ENCODE measurements at regions not wholly inside any gene's neighbourhood (a gene's known extent, or its start where the extent isn't known, plus 50 kb on each side); places are given as distances from the start of the nearest gene placed in this dataset.
"Not testable (repeated sequence)": the region's sequence is repeated elsewhere in the genome, so short reads cannot be mapped to it uniquely, and the experiment has no call there.

DNA sequence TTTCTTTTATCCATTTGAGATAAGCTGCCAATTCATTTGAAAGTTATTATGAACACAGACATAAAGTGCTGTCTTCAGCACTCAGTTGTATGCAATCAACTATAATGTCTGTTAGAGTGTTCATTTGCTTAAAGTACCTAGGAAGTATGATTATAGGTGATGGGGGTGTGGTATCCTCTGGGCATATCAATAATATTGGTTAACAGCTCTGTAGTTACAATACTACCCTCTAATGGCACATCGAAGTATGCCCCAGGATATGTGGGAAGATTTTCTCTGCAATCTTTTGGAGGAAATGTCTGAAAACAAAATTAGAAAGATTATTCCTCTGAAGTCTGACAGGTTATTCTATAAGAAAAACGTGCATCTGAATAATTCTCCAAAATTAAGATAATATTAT is 429.7 kb downstream of the ARL4A start:
- in situ Hi-C loops (cut with HindIII; ENCODE audit: low sequenced_read_pairs), result no loop called here

DNA sequence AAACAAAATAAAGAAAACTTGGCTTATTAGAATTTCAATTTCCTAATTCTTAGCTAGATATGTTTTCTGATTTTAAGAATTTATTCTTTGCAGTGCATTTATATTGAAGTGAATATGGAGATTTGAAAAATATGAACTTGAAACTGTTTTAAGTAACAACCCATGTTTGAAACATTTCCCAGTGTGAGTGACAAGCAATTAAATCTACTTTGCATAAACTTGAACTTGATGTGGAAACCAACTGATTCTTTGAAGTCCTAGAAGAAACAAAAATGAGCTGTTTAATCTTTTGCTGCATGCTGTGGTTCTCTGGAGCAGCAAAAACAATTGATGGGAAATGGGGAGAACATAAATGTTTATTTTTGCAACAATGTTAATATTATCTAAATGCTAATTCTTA is 430.2 kb downstream of the ARL4A start:
- in situ Hi-C loops (cut with HindIII; ENCODE audit: low sequenced_read_pairs), result no loop called here

DNA sequence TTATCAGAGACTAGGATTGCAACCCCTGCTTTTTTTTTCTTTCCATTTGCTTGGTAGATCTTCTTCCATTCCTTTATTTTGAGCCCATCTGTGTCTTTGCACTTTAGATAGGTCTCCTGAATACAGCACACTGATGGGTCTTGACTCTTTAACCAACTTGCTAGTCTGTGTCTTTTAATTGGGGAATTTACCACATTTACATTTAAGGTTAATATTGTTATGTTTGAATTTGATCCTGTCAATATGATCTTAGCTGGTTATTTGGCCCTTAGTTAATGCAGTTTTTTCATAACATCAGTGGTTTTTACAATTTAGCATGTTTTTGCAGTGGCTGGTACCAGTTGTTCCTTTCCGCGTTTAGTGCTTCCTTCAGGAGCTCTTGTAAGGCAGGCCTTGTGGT is 437.2 kb downstream of the ARL4A start:
- in situ Hi-C loops (cut with HindIII; ENCODE audit: low sequenced_read_pairs), result not testable (repeated sequence)

DNA sequence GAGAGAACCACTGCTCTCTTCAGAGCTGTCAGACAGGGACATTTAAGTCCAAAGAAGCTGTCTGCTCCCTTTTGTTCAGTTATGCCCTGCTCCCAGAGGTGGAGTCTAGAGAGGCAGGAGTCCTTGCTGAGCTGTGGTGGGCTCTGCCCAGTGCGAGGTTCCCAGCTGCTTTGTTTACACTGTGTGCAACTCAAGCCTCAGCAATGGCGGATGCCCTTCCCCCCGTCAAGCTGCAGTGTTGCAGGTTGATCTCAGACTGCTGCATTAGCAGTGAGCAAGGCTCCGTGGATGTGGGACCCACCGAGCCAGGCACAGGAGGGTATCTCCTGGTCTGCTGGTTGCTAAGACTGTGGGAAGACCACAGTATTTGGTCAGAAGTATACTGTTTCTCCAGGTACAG is 438.9 kb downstream of the ARL4A start:
- in situ Hi-C loops (cut with HindIII; ENCODE audit: low sequenced_read_pairs), result no loop called here

DNA sequence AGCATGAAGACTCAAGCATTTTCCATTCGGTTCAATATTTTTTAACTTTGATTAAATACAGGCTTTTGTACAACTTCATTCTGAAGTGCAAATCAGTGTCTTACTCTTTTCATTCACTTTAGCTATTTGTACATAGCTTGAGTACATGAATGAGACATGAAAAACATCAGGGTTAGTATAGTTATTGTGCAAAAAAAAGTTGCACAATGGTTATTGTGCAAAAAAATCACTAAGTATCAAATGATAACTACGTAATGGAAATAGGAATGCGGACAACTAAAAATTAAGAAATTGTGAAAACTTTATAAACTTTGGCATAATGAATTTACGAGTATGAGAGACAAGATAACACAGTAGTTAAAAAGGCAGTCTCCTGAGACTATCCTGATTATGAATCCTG is 442.9 kb downstream of the ARL4A start:
- in situ Hi-C loops (cut with HindIII; ENCODE audit: low sequenced_read_pairs), result no loop called here

DNA sequence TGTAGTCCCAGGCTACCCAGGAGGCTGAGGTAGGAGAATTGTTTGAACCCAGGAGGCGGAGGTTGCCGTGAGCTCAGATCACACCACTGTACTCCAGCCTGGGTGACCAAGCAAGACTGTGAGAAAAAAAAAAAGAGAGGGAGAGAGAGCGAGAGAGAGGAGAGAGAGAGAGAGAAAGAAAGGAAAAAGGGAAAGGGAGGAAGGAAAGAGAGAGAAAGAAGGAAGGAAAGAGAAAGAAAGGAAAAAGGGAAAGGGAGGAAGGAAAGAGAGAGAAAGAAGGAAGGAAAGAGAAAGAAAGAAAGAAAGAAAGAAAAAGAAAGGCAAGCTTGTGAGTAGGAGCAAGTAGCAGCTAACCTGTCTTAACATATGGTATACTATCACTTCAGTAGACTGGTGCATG is 443.5 kb downstream of the ARL4A start:
- in situ Hi-C loops (cut with HindIII; ENCODE audit: low sequenced_read_pairs), result not testable (repeated sequence)

DNA sequence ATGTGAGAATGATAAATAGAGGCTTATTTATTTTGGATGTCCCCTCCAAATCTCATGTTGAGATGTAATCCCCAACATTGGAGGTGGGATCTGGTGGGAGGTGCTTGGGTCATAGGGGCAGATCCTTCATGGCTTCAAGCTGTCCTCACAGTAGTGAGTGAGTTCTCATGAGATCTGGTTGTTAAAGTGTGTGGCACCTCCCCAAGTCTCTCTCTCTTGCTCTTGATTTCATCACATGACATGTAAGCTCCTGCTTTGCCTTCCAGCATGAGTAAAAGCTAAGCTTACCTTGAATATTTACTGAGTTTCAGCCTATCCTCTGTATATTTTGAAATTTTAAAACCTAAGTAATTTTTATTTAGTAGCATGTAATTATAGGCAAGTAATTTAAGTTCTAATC is 444.9 kb downstream of the ARL4A start:
- in situ Hi-C loops (cut with HindIII; ENCODE audit: low sequenced_read_pairs), result no loop called here

DNA sequence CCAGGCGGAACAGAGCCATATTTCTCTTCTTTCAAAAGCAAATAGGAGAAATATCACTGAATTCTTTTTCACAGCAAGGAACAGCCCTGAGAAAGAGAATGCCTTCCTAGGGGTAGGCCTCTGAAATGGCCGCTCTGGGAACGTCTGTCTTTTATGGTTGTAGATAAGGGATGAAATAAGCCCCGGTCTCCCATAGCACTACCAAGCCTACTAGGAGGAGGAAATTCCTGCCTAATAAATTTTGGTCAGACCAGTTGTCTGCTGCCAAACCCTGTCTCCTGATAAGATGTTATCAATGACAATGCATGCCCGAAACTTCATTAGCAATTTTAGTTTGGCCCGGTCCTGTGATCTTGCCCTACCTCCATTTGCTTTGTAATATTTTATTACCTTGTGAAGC is 448.9 kb downstream of the ARL4A start:
- in situ Hi-C loops (cut with HindIII; ENCODE audit: low sequenced_read_pairs), result not testable (repeated sequence)

DNA sequence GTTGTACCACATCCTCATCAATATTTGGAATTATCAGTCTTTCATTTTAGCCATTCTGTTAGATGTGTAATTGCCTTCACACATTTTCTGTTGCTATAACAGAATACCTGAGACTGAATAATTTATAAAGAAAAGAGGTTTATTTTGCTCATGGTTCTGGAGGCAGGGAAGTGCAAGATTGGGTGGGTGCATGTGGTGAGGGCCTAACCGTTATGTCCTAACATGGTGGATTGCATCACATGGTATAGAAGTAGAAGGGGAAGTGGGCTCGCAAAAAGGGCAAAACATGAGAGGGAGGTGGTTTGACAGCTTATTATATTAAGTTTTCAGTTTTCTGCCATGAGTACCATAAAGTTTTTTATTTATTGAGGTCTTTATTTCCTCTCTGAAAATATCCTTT is 452.0 kb downstream of the ARL4A start:
- in situ Hi-C loops (cut with HindIII; ENCODE audit: low sequenced_read_pairs), result no loop called here

DNA sequence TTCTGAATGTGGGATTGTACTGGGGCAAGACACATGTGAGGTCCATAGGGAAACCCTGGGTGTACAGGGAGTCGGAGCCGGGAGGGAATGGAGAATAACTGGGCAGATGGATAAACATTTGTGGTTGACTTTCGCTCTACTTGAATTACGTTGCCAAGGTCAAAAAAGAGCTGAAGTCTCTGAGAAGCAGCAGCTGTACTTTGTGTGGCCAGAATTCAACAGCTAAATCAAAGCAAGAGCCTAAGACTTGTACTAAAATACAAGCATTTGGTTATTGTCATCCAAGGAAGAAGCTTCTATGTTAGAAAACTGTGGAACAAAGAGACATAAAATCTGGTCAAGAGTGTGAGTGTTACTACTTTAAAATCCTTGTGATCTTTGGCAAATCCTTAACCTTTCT is 457.2 kb downstream of the ARL4A start:
- in situ Hi-C loops (cut with HindIII; ENCODE audit: low sequenced_read_pairs), result no loop called here

DNA sequence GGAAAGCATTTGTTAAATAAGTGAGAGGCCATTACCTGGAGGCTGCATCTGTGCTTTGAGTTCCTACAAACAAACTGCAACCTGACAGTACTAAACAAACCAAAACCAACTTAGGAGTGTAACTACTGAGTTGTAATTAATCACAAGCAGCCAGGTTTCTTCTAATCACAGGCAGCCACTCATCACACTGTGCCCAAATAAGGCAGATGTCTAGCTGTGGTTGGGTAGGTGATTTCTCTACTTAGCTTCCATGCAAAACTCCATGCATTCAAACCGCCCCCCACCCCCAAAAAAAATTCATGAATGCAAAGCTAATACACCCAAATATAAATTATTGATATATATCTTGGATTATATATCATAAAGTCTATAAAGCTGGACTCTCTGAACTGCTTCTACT is 461.1 kb downstream of the ARL4A start:
- in situ Hi-C loops (cut with HindIII; ENCODE audit: low sequenced_read_pairs), result no loop called here

DNA sequence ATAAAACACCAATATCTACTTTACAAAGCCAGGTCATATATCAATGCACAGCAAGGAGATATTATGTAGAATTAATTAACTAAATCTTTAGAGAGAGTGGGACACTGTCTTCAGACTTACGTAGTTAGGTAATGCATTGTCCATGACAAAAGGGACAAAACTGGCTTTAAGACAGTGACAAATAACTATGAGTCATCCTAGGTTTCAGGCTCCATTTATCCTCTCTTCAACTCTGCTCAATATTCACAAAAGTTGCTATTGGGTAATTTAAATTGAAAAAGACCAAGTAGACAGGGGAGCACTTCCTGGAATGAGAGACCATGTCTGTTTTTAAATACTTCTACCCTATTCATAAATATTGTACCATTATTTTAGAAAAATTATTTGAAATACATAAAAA is 464.5 kb downstream of the ARL4A start:
- in situ Hi-C loops (cut with HindIII; ENCODE audit: low sequenced_read_pairs), result no loop called here

DNA sequence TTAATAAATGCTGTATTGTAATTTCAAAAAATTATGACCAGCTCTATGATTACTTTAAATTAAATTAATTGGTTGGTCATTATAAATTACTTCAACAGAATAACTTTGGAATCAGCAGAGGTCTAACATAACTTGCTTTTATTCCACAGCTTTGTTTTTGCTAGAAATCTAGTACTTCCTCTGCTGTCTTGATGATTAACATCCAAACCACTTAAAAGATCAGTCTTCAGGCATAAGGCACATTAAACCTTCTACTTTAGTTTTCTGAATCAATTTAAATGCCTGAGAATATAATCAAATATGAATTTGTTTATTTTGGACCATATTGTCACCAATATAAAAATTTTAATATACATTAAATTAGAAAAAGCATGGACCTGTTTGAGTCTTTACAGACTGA is 465.3 kb downstream of the ARL4A start:
- in situ Hi-C loops (cut with HindIII; ENCODE audit: low sequenced_read_pairs), result no loop called here

DNA sequence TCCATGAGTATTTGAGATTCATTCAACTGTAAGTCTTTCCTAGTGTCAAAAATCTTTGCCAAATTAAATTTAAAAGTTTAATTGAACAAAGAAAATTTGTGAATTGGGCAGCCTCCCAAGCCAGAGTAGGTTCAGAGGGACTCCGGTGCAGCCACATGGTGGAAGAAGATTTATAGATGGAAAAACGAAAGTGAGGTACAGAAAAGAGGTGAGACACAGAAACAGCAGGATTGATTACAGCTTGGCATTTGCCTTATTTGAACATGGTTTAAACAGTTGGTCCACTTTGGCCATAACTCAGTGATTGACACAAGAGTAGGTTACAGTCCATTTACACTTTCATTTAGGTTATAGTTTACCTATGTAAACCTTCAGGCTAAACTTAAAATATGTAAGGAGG is 465.8 kb downstream of the ARL4A start:
- in situ Hi-C loops (cut with HindIII; ENCODE audit: low sequenced_read_pairs), result no loop called here

DNA sequence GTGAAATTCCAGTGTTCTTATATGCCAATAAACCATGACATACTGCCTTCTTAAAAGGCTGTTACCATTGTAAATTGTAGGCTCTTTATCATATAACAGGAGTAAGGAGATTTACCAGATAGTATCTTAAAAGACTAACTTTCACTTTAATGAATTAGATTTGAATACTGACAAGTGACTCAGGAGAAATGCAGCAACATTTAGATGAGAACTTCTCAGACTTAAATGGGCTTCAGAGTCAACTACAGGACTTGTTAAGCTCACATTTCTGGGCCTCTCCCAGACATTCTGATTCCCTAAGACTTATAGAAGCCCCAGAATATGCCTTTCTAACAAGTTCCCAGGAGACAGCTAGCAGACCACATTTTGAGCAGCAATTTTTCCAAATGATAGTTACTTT is 466.3 kb downstream of the ARL4A start:
- in situ Hi-C loops (cut with HindIII; ENCODE audit: low sequenced_read_pairs), result no loop called here

DNA sequence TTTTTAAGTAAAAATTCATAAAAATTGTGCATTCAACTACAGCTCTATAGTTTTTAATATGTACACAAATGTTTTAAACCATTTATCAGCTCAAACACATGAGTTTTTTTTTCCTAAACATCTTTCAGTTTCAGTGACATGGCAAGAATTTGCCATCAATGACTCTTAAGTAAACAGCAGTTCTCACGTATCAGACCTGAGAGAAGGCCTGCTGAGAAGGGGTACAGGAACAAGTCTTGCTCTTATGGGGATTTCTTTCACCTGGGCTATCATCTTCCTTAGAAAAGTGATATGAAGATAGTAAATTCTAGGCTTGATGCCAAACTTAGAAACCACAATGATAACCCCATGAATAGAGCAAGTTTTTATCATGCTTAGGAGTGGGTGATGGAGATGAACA is 467.8 kb downstream of the ARL4A start:
- in situ Hi-C loops (cut with HindIII; ENCODE audit: low sequenced_read_pairs), result no loop called here

DNA sequence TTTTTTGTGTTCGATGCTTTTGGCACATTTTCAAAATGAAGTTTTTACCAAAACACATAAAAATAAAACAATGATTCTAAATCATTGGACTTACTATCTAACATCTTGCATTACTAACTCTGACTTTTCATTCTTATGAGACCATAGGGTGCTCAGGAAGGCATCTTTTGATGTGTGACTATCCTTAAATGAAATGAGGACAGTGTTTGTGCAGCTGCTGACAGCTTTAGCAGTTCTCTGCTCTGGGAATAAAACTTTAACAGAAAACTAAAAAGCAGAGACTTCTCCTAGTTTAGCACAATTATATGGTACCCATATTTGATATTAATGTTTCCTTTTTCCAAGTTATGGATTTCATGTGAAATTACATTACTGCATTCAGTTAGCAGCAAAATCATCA is 471.6 kb downstream of the ARL4A start:
- in situ Hi-C loops (cut with HindIII; ENCODE audit: low sequenced_read_pairs), result no loop called here

DNA sequence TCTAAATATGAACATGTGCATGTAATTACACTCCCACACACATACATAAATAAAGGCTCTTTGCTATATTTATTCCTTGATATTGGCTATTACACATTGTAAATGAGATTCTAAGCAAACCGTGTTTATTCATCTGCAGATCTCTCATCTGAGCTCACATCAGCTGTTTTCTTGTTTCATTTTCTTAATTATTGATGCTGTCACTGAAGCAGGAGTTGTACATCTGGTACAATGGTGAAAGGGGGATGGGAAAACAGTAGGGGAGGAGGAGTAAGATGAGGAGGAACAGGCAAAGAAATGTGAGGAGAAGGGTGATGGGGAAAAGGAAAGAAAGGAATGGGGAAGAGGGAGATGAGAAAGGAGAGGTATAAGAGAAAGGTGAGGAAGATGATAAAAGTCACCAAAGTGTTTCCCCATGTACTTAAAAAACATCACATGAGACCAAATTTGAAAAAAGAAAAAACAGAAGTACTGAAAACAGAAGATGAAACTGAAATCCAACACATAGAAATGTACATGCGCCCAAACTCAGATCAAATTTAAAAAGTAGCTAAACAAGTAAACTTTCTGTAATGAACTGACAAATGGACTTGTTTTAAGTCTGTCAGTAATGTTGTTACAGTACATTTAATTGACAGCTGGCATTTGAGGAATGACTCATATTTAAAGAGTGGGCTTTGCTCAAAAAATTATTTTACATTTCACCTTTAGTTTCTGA is 472.2 kb downstream of the ARL4A start:
- in situ Hi-C loops (cut with HindIII; ENCODE audit: low sequenced_read_pairs), result no loop called here

DNA sequence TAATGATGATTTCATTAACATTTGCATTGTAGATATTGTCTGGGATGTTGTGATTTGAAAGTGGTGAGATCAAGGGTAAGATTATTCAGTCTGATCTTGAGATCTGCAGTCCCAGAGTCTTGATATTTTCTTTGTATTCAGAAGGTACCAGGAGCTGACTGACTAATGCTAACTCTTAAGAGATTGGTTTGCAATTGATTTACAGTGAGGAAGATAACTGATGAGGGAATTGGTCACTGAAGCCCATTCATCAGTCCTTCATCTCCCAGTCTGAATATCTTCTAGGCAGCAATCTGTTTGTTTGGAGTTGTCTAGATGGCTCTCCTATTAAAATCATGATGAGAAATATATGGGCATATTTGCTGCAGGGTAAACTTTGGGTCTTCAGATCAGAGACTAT is 473.7 kb downstream of the ARL4A start:
- in situ Hi-C loops (cut with HindIII; ENCODE audit: low sequenced_read_pairs), result no loop called here

DNA sequence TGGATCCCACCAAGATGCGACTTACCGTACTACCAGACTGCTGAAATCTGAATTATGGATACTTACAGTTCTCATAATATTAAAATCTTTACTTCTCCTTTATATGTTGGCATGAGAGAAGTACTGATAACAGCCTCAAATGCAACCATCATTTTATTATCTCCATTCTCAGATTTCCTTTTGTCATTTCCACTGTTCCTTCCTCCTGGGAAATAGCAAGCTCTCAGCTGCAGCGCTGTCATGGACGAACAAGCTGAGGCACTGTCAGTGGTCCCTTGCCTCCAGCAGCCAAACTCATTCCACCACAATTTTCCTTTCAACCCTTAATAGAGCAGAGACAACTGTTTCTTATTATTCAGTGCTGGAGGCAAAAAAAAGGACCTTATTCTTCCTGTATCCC is 478.4 kb downstream of the ARL4A start:
- in situ Hi-C loops (cut with HindIII; ENCODE audit: low sequenced_read_pairs), result no loop called here

DNA sequence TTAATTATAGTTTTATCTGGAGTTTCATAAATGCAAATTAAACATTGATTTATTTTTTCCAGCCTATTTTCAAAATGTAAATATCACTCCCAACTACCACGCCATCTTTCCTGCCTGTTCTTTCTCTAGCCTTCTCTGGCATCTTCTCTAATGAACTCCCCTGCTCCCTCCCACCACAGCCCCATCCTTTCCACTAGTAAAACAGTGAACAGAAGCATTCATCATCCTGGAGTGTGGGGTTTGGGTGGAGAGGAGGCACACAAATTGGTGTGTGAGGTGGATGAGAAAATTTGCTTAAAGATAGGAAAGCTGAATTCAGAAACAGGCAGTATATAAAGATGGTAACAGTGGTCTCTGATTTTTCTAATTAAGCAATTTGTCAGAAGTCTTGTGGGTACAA is 479.4 kb downstream of the ARL4A start:
- in situ Hi-C loops (cut with HindIII; ENCODE audit: low sequenced_read_pairs), result no loop called here

DNA sequence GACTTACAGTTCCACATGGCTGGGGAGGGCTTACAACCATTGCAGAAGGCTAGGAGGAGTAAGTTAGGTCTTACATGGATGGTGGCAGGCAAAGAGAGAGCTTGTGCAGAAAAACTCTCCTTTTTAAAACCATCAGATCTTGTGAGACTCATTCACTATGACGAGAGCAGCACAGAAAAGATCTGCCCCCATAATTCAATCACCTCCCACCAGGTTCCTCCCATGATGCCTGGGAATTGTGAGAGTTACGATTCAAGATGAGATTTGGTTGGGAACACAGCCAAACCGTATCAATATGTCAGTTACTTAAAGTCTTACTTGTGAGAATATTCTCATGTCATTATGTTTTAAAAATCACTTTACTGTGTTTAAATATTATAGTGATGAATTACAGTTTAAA is 481.9 kb downstream of the ARL4A start:
- in situ Hi-C loops (cut with HindIII; ENCODE audit: low sequenced_read_pairs), result no loop called here

DNA sequence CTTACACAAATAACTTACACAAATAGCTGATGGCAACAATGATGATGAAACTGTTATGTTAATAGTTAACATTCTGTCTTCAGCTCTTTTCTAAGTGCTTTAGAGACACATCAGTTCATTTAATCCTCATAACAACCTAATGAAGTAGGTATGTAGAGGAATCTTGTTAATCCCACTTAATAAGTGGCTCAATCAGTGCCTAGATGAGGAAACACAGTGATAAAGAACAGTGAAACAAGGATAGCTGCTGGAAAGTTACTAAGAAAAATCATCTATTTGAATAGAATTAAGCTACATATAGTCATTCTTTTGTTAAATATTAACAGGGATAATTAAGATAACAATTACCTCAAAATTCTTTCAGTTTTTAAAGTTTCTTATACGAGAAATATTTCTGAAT is 487.6 kb downstream of the ARL4A start:
- in situ Hi-C loops (cut with HindIII; ENCODE audit: low sequenced_read_pairs), result no loop called here
